Kidney (tissue), 13 donors: ENCODE measurements at regions not wholly inside any gene's neighbourhood (a gene's known extent, or its start where the extent isn't known, plus 50 kb on each side); places are given as distances from the start of the nearest gene placed in this dataset.

Experiments used
- DNase-seq, 5 donors: peaks; one replicate each; pipeline ENCODE4 v3.0.0-alpha.2; 2013 to 2020
- FAIRE-seq: peaks from 2 replicates; lab custom pipeline; 2012; peaks lifted over from hg19 to GRCh38; lab: Jason Lieb, UNC
- H3K27ac ChIP-seq, 2 donors: one replicate each; pipeline ENCODE4 v1.7.0; 2013; ENCODE audit warnings: low read depth in 2 of 2, low read length in 2 of 2, inconsistent platforms in 1 of 2
- H3K27me3 ChIP-seq: one replicate; pipeline ENCODE4 v1.7.1; 2013; ENCODE audit warnings: low read length, inconsistent platforms; ENCODE audit not compliant: control insufficient read depth, insufficient read depth
- H3K36me3 ChIP-seq, 3 donors: one replicate each; pipeline versions ENCODE4 v1.7.0 to v1.7.1; 2013; ENCODE audit warnings: low read length in 3 of 3, control low read depth in 1 of 3, inconsistent platforms in 1 of 3; ENCODE audit not compliant: insufficient read depth in 3 of 3, control insufficient read depth in 2 of 3
- H3K4me1 ChIP-seq, 3 donors: one replicate each; pipeline versions ENCODE4 v1.7.0 to v1.7.1; 2013; ENCODE audit warnings: low read length in 3 of 3, inconsistent platforms in 1 of 3, low read depth in 1 of 3; ENCODE audit not compliant: control insufficient read depth in 2 of 3, insufficient read depth in 2 of 3
- H3K4me3 ChIP-seq, 3 donors: one replicate each; pipeline versions ENCODE4 v1.7.0 to v1.8.1; 2013; ENCODE audit warnings: low read length in 3 of 3, control low read depth in 1 of 3, inconsistent platforms in 1 of 3
- H3K9ac ChIP-seq, 3 donors: one replicate each; pipeline versions ENCODE4 v1.7.0 to v1.7.1; 2013; ENCODE audit warnings: low read length in 3 of 3, control low read depth in 1 of 3, inconsistent platforms in 1 of 3
- H3K9me3 ChIP-seq, 3 donors: one replicate each; pipeline versions ENCODE4 v1.7.0 to v1.7.1; 2013; ENCODE audit warnings: low read length in 3 of 3, control low read depth in 1 of 3, inconsistent platforms in 1 of 3; ENCODE audit not compliant: control insufficient read depth in 2 of 3, insufficient read depth in 1 of 3
- CTCF ChIP-seq: IDR thresholded peaks from 3 replicates; pipeline ENCODE4 v1.5.1; 2012; ENCODE audit warnings: mild to moderate bottlenecking, moderate library complexity, borderline replicate concordance; ENCODE audit not compliant: insufficient read depth; ENCODE audit errors: extremely low read depth
- intact Hi-C: fragments of 100-400 bp; cut with DNase I; formaldehyde crosslinking; loops from one replicate; pipeline ENCODE4 v1.11.1; 2022
- donor health status: control.
- donor health status: control.
- donor health status: control.
- donor health status: control.
- donor health status: control.
- donor health status: DM: yes; HTN: yes; CAD: no.
- donor health status: Normal renal cell carcinoma (clear cell type).

GRCh38 chr2:16043192-16043591 is 102.8 kb downstream of the MYCN start:
- H3K9ac ChIP-seq = no peak overlapping the region
- DNase-seq (no peak), FAIRE-seq (no peak)
- H3K4me1 ChIP-seq = no peaks in the 10 kb centered on the region
- no peak for TF ChIP-seq CTCF
- H3K4me3 ChIP-seq = no peak overlapping the region
- H3K27ac ChIP-seq = no peak overlapping the region
- no peaks in the 10 kb centered on the region for H3K27me3 ChIP-seq
- H3K9me3 ChIP-seq = no peaks in the 10 kb centered on the region
- no peaks in the 10 kb centered on the region for H3K36me3 ChIP-seq
- intact Hi-C loops = no loop called here

- DNase-seq (no peak), FAIRE-seq (no peak)
- H3K36me3 ChIP-seq = no peaks in the 10 kb centered on the region
- H3K9me3 ChIP-seq = no peaks in the 10 kb centered on the region
- intact Hi-C loops = no loop called here
- H3K9ac ChIP-seq = no peak overlapping the region
- no peaks in the 10 kb centered on the region for H3K27me3 ChIP-seq
- no peaks in the 10 kb centered on the region for H3K4me1 ChIP-seq
- H3K4me3 ChIP-seq = no peak overlapping the region
- no peak for TF ChIP-seq CTCF
- H3K27ac ChIP-seq = no peak overlapping the region
Observed at GRCh38 chr2:16042201-16042700, 101.9 kb downstream of the MYCN start.

DNA sequence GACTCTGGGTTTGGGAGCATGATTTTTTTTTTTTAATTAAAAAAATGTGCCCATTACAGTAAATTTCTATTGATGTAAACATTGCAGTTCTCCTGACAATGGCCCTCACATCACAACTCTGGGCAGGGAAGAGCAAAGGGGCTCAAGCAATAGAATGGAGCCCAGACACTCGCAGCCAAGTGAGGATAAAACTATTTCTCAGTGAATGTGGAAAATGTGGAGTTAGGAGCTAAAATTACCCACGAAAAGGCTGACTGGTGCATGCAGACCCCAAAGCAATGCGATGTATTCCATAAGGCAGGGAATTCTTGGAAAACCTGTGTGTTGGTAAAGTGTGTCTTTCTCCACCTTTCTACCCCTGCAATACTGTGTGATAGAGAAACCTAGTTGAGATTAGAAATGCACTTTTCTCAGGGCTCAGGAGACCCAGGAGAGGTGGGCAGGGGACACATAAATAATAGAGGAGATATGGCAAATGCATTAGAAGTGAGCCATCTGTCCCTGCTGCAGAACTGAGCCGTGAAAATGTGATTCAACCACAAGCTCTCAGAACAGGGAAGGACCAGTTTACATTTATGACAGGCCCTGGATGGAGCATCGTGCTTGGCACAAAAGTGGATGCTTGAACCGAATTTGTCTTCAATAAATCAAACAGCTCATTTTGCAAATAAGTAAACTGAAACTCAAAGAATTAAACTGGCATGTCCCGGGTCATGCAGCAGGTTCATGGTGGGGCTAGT is 100.1 kb downstream of the MYCN start:
- no peak for FAIRE-seq
- DNase-seq = no peak
- intact Hi-C loops = no loop called here

More for the DNA sequence above, 100.1 kb downstream of the MYCN start:
- no peak overlapping the region for H3K9ac ChIP-seq
- H3K4me3 ChIP-seq = no peak overlapping the region
- no peak overlapping the region for H3K27ac ChIP-seq
- no peaks in the 10 kb centered on the region for H3K4me1 ChIP-seq
- H3K9me3 ChIP-seq = no peaks in the 10 kb centered on the region
- no peak for TF ChIP-seq CTCF
- no peaks in the 10 kb centered on the region for H3K27me3 ChIP-seq
- H3K36me3 ChIP-seq = no peaks in the 10 kb centered on the region
